ENCODE measurements at regions not wholly inside any gene's neighbourhood (a gene's known extent, or its start where the extent isn't known, plus 50 kb on each side); places are given as distances from the start of the nearest gene placed in this dataset.

GRCh38 chr10:78188446-78188845, 154.8 kb downstream of the RPS24 start:
- no peak for DNase-seq

DNA sequence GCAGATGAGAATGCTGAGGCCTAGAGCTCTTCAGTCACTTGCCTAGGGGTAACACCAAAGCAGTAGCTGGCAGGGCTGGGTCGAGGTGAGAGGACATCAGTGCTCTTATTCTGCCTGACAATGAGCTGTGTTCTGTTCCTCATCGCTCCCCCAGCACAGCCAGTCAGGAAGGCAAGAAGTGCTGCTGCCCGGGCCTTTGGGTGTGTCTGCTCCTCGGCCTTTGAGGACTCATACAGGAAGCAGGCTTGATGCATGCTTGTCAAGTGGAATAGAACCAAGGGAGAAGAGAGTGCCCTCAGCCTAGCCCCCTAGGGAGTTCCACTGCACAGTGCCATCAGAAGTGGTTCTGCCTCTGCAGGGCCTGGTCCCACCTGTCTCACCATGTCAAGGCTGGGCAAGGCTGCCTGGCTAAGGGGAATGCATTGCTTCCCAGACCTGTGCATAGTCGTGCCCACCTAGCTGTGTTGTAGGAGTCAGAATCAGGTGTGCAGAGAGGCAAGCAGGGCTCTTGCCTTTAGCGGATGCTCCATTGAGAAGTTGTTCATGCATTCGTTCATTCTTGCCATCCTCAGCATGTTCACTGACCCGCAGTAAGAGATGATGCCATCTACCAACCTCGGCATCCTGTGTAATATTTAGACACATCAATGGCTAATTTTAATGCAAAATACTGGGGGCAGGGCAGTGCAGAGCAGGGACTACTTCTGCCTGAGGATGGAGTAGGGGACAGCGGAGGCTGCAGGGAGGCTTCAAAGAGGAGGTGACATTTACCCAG, 156.6 kb downstream of the RPS24 start:
- no peak for DNase-seq

- DNase-seq = no peak
Observed at GRCh38 chr10:78191301-78191700, 157.6 kb downstream of the RPS24 start.

- no peak for DNase-seq
Observed at GRCh38 chr10:78193189-78193588, 159.5 kb downstream of the RPS24 start.

- no peak for DNase-seq
Observed at GRCh38 chr10:78194050-78194449, 160.4 kb downstream of the RPS24 start.

- DNase-seq = no peak
Observed at GRCh38 chr10:78194539-78195402, 161.1 kb downstream of the RPS24 start.

GRCh38 chr10:78196396-78196795, 162.7 kb downstream of the RPS24 start:
- DNase-seq = no peak

GRCh38 chr10:78196964-78197363, 163.3 kb downstream of the RPS24 start:
- no peak for DNase-seq

GRCh38 chr10:78197628-78198272, 164.1 kb downstream of the RPS24 start:
- no peak for DNase-seq

GRCh38 chr10:78199005-78199725, 165.5 kb downstream of the RPS24 start:
- no peak for DNase-seq

DNA sequence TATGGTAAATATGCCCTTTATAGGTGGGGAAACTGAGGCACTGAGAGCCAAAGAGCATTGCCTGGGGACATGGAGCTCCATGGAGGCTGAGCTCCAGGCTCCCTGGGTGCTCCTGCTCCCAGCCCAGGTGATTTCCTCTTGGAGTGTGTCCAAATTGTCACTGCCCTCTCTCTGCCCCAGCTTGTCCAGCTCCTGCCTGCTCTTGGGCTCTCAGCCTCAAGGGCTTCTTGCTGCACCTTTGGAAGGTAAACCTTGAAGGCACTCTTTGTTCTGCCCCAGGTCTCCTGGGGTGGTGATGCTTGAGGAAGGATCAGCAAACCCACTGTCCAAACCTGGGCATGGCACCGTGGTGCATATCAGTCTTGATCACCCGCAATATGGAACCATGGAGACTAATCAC, 166.1 kb downstream of the RPS24 start:
- no peak for DNase-seq

- no peak for DNase-seq
Observed at GRCh38 chr10:78200686-78201085, 167.0 kb downstream of the RPS24 start.

DNA sequence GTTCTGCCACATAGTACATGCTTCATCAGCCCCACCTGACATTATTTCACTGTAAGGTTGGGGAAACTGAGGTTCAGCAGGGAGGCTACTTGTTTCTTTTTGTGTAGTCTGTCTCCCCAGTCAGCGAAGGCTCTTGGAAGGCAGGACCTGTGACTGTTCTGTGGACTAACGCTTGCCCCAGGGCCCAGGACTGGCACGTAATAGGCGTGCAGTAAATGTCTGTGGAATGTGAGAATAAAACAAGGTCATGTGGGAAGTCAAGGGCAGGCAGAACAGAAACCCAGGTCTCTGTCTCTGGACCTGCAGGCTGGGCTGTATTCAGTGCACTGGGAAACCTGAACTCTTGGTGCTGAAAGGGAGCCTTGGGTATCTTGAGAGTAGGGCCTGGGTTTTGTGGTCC, 168.7 kb downstream of the RPS24 start:
- DNase-seq = no peak

DNA sequence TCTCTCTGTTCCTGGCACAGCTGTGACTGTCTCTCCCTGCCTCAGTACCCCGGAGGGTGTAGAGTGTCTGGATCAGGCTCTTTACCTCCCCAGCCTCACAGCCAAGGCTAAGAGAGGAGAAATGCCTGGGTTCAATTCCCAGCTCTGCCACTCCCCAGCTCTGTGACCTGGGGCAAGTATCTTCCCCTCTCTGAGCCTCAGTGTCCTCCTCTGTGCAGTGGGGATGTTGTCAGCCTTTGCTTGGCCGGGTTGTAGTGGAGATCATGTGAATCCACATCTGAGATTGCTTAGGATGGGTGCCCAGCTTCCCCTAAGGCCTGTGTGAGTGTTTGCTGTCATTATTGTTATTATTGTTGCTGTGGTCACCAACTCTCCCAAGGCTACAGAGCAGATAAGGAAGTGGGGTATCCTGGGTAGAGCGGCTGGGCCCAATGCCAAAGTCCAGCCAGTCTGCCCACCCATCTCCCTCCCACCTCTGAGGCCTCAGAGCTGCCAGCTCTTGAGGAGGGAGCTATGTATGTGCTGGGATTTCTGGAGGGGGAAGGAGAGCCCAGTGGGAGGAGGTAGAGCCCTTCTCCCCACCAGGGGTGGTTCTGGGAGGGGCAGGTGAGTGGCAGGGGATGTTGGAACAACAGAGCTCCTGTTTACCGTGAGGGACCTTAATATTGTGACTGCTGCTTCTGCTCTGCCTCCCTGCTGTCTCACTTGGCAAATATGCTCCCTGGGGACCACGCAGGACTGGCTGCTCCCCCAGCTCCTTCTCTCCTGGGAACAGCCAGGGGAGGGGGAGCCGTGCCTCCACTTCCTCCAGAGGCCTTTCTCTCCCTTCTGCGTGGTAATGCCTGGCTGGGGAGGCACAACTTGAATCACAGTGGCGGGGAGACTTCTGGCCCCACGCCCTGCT, 170.5 kb downstream of the RPS24 start:
- no peak for DNase-seq

- DNase-seq = no peak
Observed at GRCh38 chr10:78205457-78206016, 171.9 kb downstream of the RPS24 start.

GRCh38 chr10:78207216-78207615, 173.6 kb downstream of the RPS24 start:
- no peak for DNase-seq

DNA sequence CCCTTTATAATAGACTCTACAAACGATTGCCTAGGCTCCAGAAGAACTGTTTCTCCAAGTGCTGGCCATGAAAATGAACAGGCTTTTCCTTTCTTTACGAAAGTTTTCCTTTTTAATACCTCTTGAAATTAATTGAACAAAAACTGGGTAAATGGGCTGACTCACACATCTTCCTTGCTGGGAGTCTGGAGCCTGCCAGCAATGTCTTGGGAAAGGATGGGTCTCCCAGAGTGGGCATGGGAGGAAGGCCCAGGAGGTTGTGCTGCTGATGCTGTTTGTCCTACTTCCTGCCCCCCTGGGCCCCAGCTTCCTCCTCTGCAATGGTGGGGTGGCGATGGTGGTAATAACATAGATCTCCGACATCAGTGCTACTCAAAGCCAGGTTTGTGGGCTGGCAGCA, 174.1 kb downstream of the RPS24 start:
- DNase-seq = no peak

GRCh38 chr10:78209970-78210369, 176.3 kb downstream of the RPS24 start:
- DNase-seq = no peak

GRCh38 chr10:78210548-78210947, 176.9 kb downstream of the RPS24 start:
- no peak for DNase-seq

DNA sequence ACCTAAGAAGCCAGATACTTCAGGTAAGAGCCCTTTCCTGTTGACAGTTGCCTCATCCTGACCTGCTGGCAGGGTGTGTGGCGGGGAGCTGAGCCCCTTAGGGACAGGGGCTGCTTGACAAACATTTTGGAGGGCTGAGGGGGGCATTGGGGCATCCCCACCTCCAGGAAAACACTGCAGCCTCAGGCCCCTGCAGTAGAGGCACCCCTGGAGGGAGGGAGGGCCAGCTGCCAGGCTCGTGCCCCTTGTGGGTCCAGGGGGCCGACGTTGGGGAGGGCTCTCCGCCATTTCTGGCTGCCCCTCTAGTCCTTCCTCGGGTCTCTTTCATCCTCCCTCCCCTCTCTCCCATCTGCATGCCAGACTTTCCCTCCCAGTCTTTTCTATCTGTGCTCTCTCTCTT, 177.3 kb downstream of the RPS24 start:
- no peak for DNase-seq

DNA sequence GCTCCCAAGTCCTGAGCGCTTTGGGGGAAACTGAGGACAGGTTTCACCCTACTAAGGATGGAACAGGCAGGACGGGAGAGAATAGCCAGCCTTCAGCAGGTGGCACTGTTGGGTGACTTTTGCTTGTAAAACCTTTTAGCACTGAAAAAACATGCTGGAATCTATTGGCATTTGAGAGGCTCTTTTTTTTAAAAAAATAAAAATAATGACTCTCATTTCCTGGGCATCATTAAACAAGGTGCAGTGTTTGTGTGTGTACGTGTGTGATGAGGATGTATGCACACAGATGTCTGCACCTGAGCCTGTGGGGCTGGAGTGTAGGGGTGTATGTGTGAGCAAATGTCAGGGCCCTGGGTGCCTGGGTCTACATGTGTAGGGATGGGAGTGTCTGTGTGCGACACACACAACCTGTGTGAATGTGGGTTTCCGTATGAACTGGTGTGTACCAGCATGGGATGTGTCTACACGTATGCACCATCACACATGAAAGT, 177.9 kb downstream of the RPS24 start:
- no peak for DNase-seq

Data from stimulated activated CD4-positive, alpha-beta T cell treated with anti-CD3 and anti-CD28 coated beads, Interleukin-4, amount 100 ng/mL, for 24 hours (primary cell).